HCT116 (cell line): ENCODE measurements at regions not wholly inside any gene's neighbourhood (a gene's known extent, or its start where the extent isn't known, plus 50 kb on each side); places are given as distances from the start of the nearest gene placed in this dataset.

Experiments
- ATAC-seq: fragments of 200-7000 bp; cut with Tn5 transposase; 2 replicates; pipeline ENCODE4 v1.9.1; 2020; ENCODE audit warnings: mild to moderate bottlenecking, moderate library complexity
- BruUV-seq: library from RNA; stranded (reverse); fragments of 400-500 nt; replicated peaks from 2 replicates; lab custom pipeline; 2021; lab: Mats Ljungman, UMichigan
- CTCF ChIA-PET: fragments of 300-600 bp; sonication (Branson Sonifier 250); formaldehyde crosslinking; loops from one replicate; lab custom pipeline; 2021; ENCODE audit warnings: antibody characterized with exemption; lab: Charles Lee
- POLR2A ChIA-PET: fragments of 300-600, 350-600 bp; sonication (Branson Sonifier 250); formaldehyde crosslinking; loops from one replicate; lab custom pipeline; 2021; ENCODE audit warnings: antibody characterized with exemption; lab: Charles Lee
- RAD21 ChIA-PET, 2 experiments: fragments of 300-600 bp; sonication (Branson Sonifier 250); formaldehyde crosslinking; loops; one replicate each; lab custom pipeline; 2023; ENCODE audit warnings: low total read pairs in 2 of 2; ENCODE audit not compliant: uncharacterized antibody in 2 of 2, unreplicated experiment in 2 of 2, low non-redundant PET in 1 of 2; lab: Charles Lee
- DNase-seq: peaks from one replicate; pipeline ENCODE4 v3.0.0-alpha.2; 2010; ENCODE audit warnings: low read depth, low spot score
- H2AFZ ChIP-seq: fragments of 200-600 bp; shearing (Covaris generic), sonication (generic); 2 replicates; pipeline ENCODE4 v1.6.1; 2017; ENCODE audit warnings: low read depth, mixed run types, mixed read lengths, antibody characterized with exemption, low read length; ENCODE audit not compliant: poor library complexity, severe bottlenecking
- H3K27ac ChIP-seq: 2 replicates; pipeline ENCODE4 v1.5.1; 2012; ENCODE audit warnings: low read depth, low read length
- H3K27me3 ChIP-seq: fragments of 200-600 bp; sonication (generic); 2 replicates; pipeline ENCODE4 v1.6.1; 2016; ENCODE audit warnings: mixed run types, low read length, mixed read lengths; ENCODE audit not compliant: insufficient read depth
- H3K36me3 ChIP-seq, 2 experiments: fragments of 200-500 bp in 1 of 2; fragments of 200-600 bp in 1 of 2; sonication (Bioruptor generic) in 1 of 2; sonication (generic) in 1 of 2; 2 replicates each; pipeline versions ENCODE4 v1.5.1 to v1.6.1; 2014 to 2016; ENCODE audit warnings: low read length in 2 of 2, inconsistent platforms in 1 of 2, mixed read lengths in 1 of 2, mixed run types in 1 of 2; ENCODE audit not compliant: insufficient read depth in 2 of 2, control insufficient read depth in 1 of 2
- H3K4me1 ChIP-seq, 2 experiments: fragments of 200-600 bp in 1 of 2; sonication (generic) in 1 of 2; 2 replicates each; pipeline versions ENCODE4 v1.5.1 to v1.6.1; 2012 to 2017; ENCODE audit warnings: low read length in 2 of 2, inconsistent platforms in 1 of 2, mild to moderate bottlenecking in 1 of 2, mixed read lengths in 1 of 2, mixed run types in 1 of 2, moderate library complexity in 1 of 2; ENCODE audit not compliant: insufficient read depth in 2 of 2, control insufficient read depth in 1 of 2
- H3K4me2 ChIP-seq: fragments of 200-600 bp; sonication (generic); 2 replicates; pipeline ENCODE4 v1.6.1; 2017; ENCODE audit warnings: mixed run types, low read length, mixed read lengths
- H3K4me3 ChIP-seq, 2 experiments: fragments of 200-600 bp in 1 of 2; sonication (generic) in 1 of 2; replicated peaks in 1 of 2; 2 replicates each; pipeline ENCODE4 v1.5.1; 2011 to 2016; ENCODE audit warnings: low read length in 2 of 2, control low read depth in 1 of 2, low read depth in 1 of 2, mild to moderate bottlenecking in 1 of 2, mixed read lengths in 1 of 2, mixed run types in 1 of 2
- H3K79me2 ChIP-seq: fragments of 200-600 bp; sonication (generic); 2 replicates; pipeline ENCODE4 v1.6.1; 2017; ENCODE audit warnings: mild to moderate bottlenecking, mixed run types, low read length, moderate library complexity, mixed read lengths; ENCODE audit not compliant: insufficient read depth
- H3K9ac ChIP-seq: fragments of 200-600 bp; sonication (generic); 2 replicates; pipeline ENCODE4 v1.6.1; 2016; ENCODE audit warnings: low read length, mixed read lengths
- H3K9me2 ChIP-seq: fragments of 200-600 bp; sonication (generic), shearing (Covaris generic); 2 replicates; pipeline ENCODE4 v1.6.1; 2017; ENCODE audit warnings: mixed run types, mild to moderate bottlenecking, moderate library complexity; ENCODE audit not compliant: insufficient read depth
- H3K9me3 ChIP-seq, 2 experiments: fragments of 200-500 bp in 1 of 2; fragments of 200-600 bp in 1 of 2; sonication (Bioruptor generic) in 1 of 2; sonication (generic) in 1 of 2; 2 replicates each; pipeline ENCODE4 v1.6.1; 2014 to 2017; ENCODE audit warnings: low read length in 2 of 2, mixed read lengths in 2 of 2, inconsistent platforms in 1 of 2, low read depth in 1 of 2, mild to moderate bottlenecking in 1 of 2, mixed run types in 1 of 2, moderate library complexity in 1 of 2; ENCODE audit not compliant: control insufficient read depth in 1 of 2, insufficient read depth in 1 of 2
- H4K20me1 ChIP-seq: fragments of 200-600 bp; sonication (generic), shearing (Covaris generic); 2 replicates; pipeline ENCODE4 v1.6.1; 2017; ENCODE audit warnings: mixed run types, mild to moderate bottlenecking, moderate library complexity; ENCODE audit not compliant: insufficient read depth
- CEBPB ChIP-seq: IDR thresholded peaks from 2 replicates; pipeline ENCODE4 v1.6.1; 2012; ENCODE audit warnings: low read depth
- CTCF ChIP-seq, 3 experiments: fragments of 200-600 bp in 1 of 3; sonication (generic) in 1 of 3; IDR thresholded peaks in 2 of 3; conservative IDR thresholded peaks in 1 of 3; 2 replicates each; pipeline ENCODE4 v1.5.1; 2012 to 2017; ENCODE audit warnings: low read depth in 2 of 3, low read length in 2 of 3, antibody characterized with exemption in 1 of 3, borderline replicate concordance in 1 of 3, control low read depth in 1 of 3, mild to moderate bottlenecking in 1 of 3, mixed read lengths in 1 of 3, mixed run types in 1 of 3, moderate library complexity in 1 of 3; ENCODE audit not compliant: insufficient read depth in 1 of 3
- EZH2 ChIP-seq: fragments of 200-600 bp; sonication (generic); IDR thresholded peaks from 2 replicates; pipeline ENCODE4 v1.6.1; 2017; ENCODE audit warnings: antibody characterized with exemption, mixed run types
- FOSL1 ChIP-seq: IDR thresholded peaks from 2 replicates; pipeline ENCODE4 v1.6.1; 2012; ENCODE audit warnings: low read depth
- MAX ChIP-seq: IDR thresholded peaks from 2 replicates; pipeline ENCODE4 v1.6.1; 2012
- SIN3A ChIP-seq: IDR thresholded peaks from 2 replicates; pipeline ENCODE4 v1.6.1; 2012; ENCODE audit warnings: low read depth
- SP1 ChIP-seq: IDR thresholded peaks from 2 replicates; pipeline ENCODE4 v1.6.1; 2012; ENCODE audit warnings: low read depth
- TCF7L2 ChIP-seq: IDR thresholded peaks from 2 replicates; pipeline ENCODE4 v1.7.0; 2011; ENCODE audit warnings: borderline replicate concordance, inconsistent platforms; ENCODE audit not compliant: insufficient read depth, insufficient read length; ENCODE audit errors: extremely low read depth
- YY1 ChIP-seq: IDR thresholded peaks from 2 replicates; pipeline ENCODE4 v1.6.1; 2011; ENCODE audit warnings: low read length, low read depth, moderate library complexity, mild to moderate bottlenecking; ENCODE audit not compliant: insufficient replicate concordance; ENCODE audit errors: extremely low read depth
- ZFX ChIP-seq: fragments of 450-650 bp; IDR thresholded peaks from 2 replicates; pipeline ENCODE4 v1.6.1; 2017
- ZNF274 ChIP-seq: fragments of 200-500 bp; sonication (Bioruptor generic); IDR thresholded peaks from 2 replicates; pipeline ENCODE4 v1.6.1; 2014; ENCODE audit warnings: mild to moderate bottlenecking, low read depth, low read length, inconsistent platforms
- intact Hi-C: fragments of 100-400 bp; cut with micrococcal nuclease; formaldehyde crosslinking; loops from 2 replicates; pipeline ENCODE4 v1.10.0; 2022

GRCh38 chr9:105138306-105138801 is 106.1 kb upstream of the SLC44A1 start:
- Histone ChIP-seq H2AFZ (no peak overlapping the region), H3K36me3 (no peaks in the 10 kb centered on the region)
- no peak for TF ChIP-seq CEBPB
- no peak for TF ChIP-seq YY1
- TF ChIP-seq TCF7L2: no peak
- no peak for TF ChIP-seq ZFX
- TF ChIP-seq SP1: no peak
- no peak for TF ChIP-seq CTCF (IDR thresholded peaks at IDR 0.05 in 2 of 3, conservative IDR thresholded peaks at IDR 0.05 in 1 of 3; ENCODE audit: borderline replicate concordance in 1 of 3, insufficient read depth in 1 of 3, low read depth in 2 of 3, low read length in 2 of 3)
- TF ChIP-seq SIN3A: no peak
- TF ChIP-seq MAX: no peak
- TF ChIP-seq FOSL1: no peak
- TF ChIP-seq EZH2: no peak
- no peak for TF ChIP-seq ZNF274
- TF ChIP-seq, all 23 proteins: peak for 0
- Histone ChIP-seq H4K20me1 (no peaks in the 10 kb centered on the region), H3K9ac (no peak overlapping the region), H3K27me3 (no peaks in the 10 kb centered on the region), H3K4me1 (peaks cover 2% of the 10 kb centered on the region in 2 experiments; a peak in 1 of 4 replicates), H3K9me2 (no peaks in the 10 kb centered on the region), H3K27ac (no peak overlapping the region), H3K4me2 (no peak overlapping the region), H3K79me2 (no peaks in the 10 kb centered on the region), H3K9me3 (no peaks in the 10 kb centered on the region), H3K4me3 (no peak overlapping the region)
- intact Hi-C loops: no loop called here
- ChIA-PET RAD21 (no interaction called here), CTCF (interaction anchor here (1.5 kb wide), 1 partner anchor 277 kb away, joined by 3 read pairs; no protein-coding TSS in a partner anchor), POLR2A (no interaction called here)
- no TSS peak for BruUV-seq
- no peak for DNase-seq
- no peak for ATAC-seq
